ENCODE measurements at regions not wholly inside any gene's neighbourhood (a gene's known extent, or its start where the extent isn't known, plus 50 kb on each side); places are given as distances from the start of the nearest gene placed in this dataset.

DNA sequence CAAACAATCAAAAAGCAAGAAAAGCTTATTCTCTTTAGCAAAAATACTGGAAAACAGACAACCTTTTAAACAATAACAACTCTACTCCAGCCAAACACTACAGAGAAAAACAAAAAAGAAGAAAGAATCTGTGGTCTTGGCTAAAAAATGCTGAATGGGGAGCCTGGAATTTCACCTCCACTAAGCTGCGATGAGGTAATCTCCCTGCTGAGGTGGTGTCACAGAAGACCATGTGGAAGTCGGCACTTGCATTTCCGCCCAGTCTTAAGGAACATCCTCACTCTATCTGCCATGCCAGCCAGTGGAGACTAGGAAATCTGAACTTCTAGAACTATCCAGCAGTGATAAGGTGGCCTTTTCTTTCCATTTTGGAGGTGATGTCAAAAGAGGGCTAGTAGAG is 1026.8 kb upstream of the EPHA7 start:
- H3K9me1 ChIP-seq (ENCODE audit: control insufficient read depth, extremely low read depth, insufficient read depth, low read length), result no peaks in the 10 kb centered on the region

DNA sequence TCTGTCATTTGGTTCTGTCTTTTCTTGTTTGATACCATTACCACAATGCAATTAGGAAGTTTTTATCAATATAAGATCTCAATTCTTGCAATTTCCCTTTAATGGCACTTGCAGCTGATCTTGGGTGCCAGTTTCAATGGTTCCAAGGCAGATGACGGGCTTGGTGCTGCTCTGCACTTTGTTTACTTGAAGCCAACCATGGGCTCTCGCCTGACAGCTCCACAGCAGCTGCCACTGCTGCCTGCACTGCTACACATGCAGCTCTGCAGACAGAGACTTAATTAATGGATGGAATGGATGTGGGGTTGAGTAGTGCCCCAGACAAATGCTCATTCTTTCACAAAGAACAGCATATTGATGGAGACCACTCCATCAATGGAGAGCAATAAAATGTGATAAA is 1024.3 kb upstream of the EPHA7 start:
- dilution Hi-C loops (cut with MboI; ENCODE audit: extremely low pct_ligation_motif_present, low sequenced_read_pairs), result no loop called here

More for the DNA sequence above, 1026.8 kb upstream of the EPHA7 start:
- no peak for DNase-seq (ENCODE audit: low read depth, low spot score)
- H3K27me3 ChIP-seq (ENCODE audit: control insufficient read depth, extremely low read depth, insufficient read depth, low read length), result no peaks in the 10 kb centered on the region
- H2AFZ ChIP-seq (ENCODE audit: control insufficient read depth, low read length), result no peak overlapping the region
- no peak for FAIRE-seq
- H3K36me3 ChIP-seq (ENCODE audit: control insufficient read depth in 2 of 2, extremely low read depth in 1 of 2, insufficient read depth in 2 of 2, low read length in 2 of 2), result no peaks in the 10 kb centered on the region
- no peak overlapping the region for H3K4me3 ChIP-seq (ENCODE audit: control insufficient read depth in 2 of 3, extremely low read depth in 1 of 3, insufficient read depth in 2 of 3, low read depth in 1 of 3, low read length in 3 of 3)
- no peak overlapping the region for H3K9ac ChIP-seq (ENCODE audit: control insufficient read depth, extremely low read depth, insufficient read depth, low read length)
- TF ChIP-seq, protein P1, sequence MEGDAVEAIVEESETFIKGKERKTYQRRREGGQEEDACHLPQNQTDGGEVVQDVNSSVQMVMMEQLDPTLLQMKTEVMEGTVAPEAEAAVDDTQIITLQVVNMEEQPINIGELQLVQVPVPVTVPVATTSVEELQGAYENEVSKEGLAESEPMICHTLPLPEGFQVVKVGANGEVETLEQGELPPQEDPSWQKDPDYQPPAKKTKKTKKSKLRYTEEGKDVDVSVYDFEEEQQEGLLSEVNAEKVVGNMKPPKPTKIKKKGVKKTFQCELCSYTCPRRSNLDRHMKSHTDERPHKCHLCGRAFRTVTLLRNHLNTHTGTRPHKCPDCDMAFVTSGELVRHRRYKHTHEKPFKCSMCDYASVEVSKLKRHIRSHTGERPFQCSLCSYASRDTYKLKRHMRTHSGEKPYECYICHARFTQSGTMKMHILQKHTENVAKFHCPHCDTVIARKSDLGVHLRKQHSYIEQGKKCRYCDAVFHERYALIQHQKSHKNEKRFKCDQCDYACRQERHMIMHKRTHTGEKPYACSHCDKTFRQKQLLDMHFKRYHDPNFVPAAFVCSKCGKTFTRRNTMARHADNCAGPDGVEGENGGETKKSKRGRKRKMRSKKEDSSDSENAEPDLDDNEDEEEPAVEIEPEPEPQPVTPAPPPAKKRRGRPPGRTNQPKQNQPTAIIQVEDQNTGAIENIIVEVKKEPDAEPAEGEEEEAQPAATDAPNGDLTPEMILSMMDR (optimal IDR thresholded peaks at IDR 0.05 in 1 of 3, IDR thresholded peaks at IDR 0.05 in 1 of 3, conservative IDR thresholded peaks at IDR 0.05 in 1 of 3; ENCODE audit: extremely low read depth in 1 of 3, insufficient read depth in 2 of 3, low read length in 3 of 3), result no peak
- TF ChIP-seq EZH2 (IDR thresholded peaks at IDR 0.05; ENCODE audit: low read length), result no peak
- H3K4me1 ChIP-seq (ENCODE audit: control insufficient read depth, extremely low read depth, insufficient read depth, low read length), result no peaks in the 10 kb centered on the region
- H3K79me2 ChIP-seq (ENCODE audit: control insufficient read depth, insufficient read depth, low read length), result no peaks in the 10 kb centered on the region
- no peaks in the 10 kb centered on the region for H3K9me3 ChIP-seq (ENCODE audit: control insufficient read depth, low read depth, low read length)
- dilution Hi-C loops (cut with MboI; ENCODE audit: extremely low pct_ligation_motif_present, low sequenced_read_pairs), result no loop called here
- H3K4me2 ChIP-seq (ENCODE audit: control insufficient read depth, extremely low read depth, insufficient read depth, low read depth, low read length), result no peak overlapping the region
- no peak overlapping the region for H3K27ac ChIP-seq (ENCODE audit: control insufficient read depth, insufficient read depth, low read length)
- H4K20me1 ChIP-seq (ENCODE audit: control insufficient read depth, extremely low read depth, insufficient read depth, low read length), result no peaks in the 10 kb centered on the region

More for the DNA sequence above, 1024.3 kb upstream of the EPHA7 start:
- Histone ChIP-seq H4K20me1 (ENCODE audit: control insufficient read depth, extremely low read depth, insufficient read depth, low read length) (no peaks in the 10 kb centered on the region), H3K4me2 (ENCODE audit: control insufficient read depth, extremely low read depth, insufficient read depth, low read depth, low read length) (no peak overlapping the region), H2AFZ (ENCODE audit: control insufficient read depth, low read length) (no peak overlapping the region), H3K27ac (ENCODE audit: control insufficient read depth, insufficient read depth, low read length) (no peak overlapping the region), H3K9me3 (ENCODE audit: control insufficient read depth, low read depth, low read length) (no peaks in the 10 kb centered on the region), H3K4me1 (ENCODE audit: control insufficient read depth, extremely low read depth, insufficient read depth, low read length) (no peaks in the 10 kb centered on the region), H3K27me3 (ENCODE audit: control insufficient read depth, extremely low read depth, insufficient read depth, low read length) (no peaks in the 10 kb centered on the region), H3K4me3 (ENCODE audit: control insufficient read depth in 2 of 3, extremely low read depth in 1 of 3, insufficient read depth in 2 of 3, low read depth in 1 of 3, low read length in 3 of 3) (no peak overlapping the region), H3K36me3 (ENCODE audit: control insufficient read depth in 2 of 2, extremely low read depth in 1 of 2, insufficient read depth in 2 of 2, low read length in 2 of 2) (no peaks in the 10 kb centered on the region), H3K79me2 (ENCODE audit: control insufficient read depth, insufficient read depth, low read length) (no peaks in the 10 kb centered on the region), H3K9ac (ENCODE audit: control insufficient read depth, extremely low read depth, insufficient read depth, low read length) (no peak overlapping the region), H3K9me1 (ENCODE audit: control insufficient read depth, extremely low read depth, insufficient read depth, low read length) (no peaks in the 10 kb centered on the region)
- FAIRE-seq (no peak), DNase-seq (ENCODE audit: low read depth, low spot score) (no peak)
- TF ChIP-seq, protein P1 (optimal IDR thresholded peaks at IDR 0.05 in 1 of 3, IDR thresholded peaks at IDR 0.05 in 1 of 3, conservative IDR thresholded peaks at IDR 0.05 in 1 of 3; ENCODE audit: extremely low read depth in 1 of 3, insufficient read depth in 2 of 3, low read length in 3 of 3), result no peak
- no peak for TF ChIP-seq EZH2 (IDR thresholded peaks at IDR 0.05; ENCODE audit: low read length)
